Endothelial cell of umbilical vein (primary cell): ENCODE measurements at regions not wholly inside any gene's neighbourhood (a gene's known extent, or its start where the extent isn't known, plus 50 kb on each side); places are given as distances from the start of the nearest gene placed in this dataset.

Experiments
- CTCF ChIP-seq, 2 donors: IDR thresholded peaks; 1 replicate in 1 of 2; 2 replicates in 1 of 2; pipeline ENCODE4 v1.5.1; 2011; ENCODE audit warnings: low read length in 2 of 2, mild to moderate bottlenecking in 2 of 2, moderate library complexity in 2 of 2, control low read depth in 1 of 2, inconsistent platforms in 1 of 2, low read depth in 1 of 2; ENCODE audit not compliant: insufficient read depth in 1 of 2; ENCODE audit errors: extremely low read depth in 1 of 2
- EZH2 ChIP-seq: IDR thresholded peaks from 2 replicates; pipeline ENCODE4 v1.6.1; 2012; ENCODE audit warnings: borderline replicate concordance, low read depth, mild to moderate bottlenecking, moderate library complexity, low read length, inconsistent platforms; ENCODE audit not compliant: severe bottlenecking
- FOS ChIP-seq: IDR thresholded peaks from 2 replicates; pipeline ENCODE4 v1.6.1; 2011; ENCODE audit warnings: mild to moderate bottlenecking, low read length, moderate library complexity, borderline replicate concordance; ENCODE audit not compliant: insufficient read depth
- GATA2 ChIP-seq: IDR thresholded peaks from 2 replicates; pipeline ENCODE4 v1.7.0; 2011; ENCODE audit warnings: low read depth, mild to moderate bottlenecking, moderate library complexity, mixed read lengths, low read length; ENCODE audit not compliant: insufficient read length, insufficient read depth
- JUN ChIP-seq: IDR thresholded peaks from 2 replicates; pipeline ENCODE4 v1.6.1; 2011; ENCODE audit warnings: borderline replicate concordance, low read depth; ENCODE audit not compliant: insufficient read length, insufficient read depth
- MAX ChIP-seq: IDR thresholded peaks from 2 replicates; pipeline ENCODE4 v1.6.1; 2011; ENCODE audit not compliant: insufficient read depth, insufficient read length
- POLR2A ChIP-seq: IDR thresholded peaks from 2 replicates; pipeline ENCODE4 v1.6.1; 2012; ENCODE audit warnings: low read depth, mild to moderate bottlenecking, control low read depth, low read length
- POLR2AphosphoS5 ChIP-seq: IDR thresholded peaks from 2 replicates; pipeline ENCODE4 v1.6.1; 2012; ENCODE audit warnings: low read depth, mild to moderate bottlenecking, control low read depth, low read length, moderate library complexity; ENCODE audit not compliant: insufficient read depth

GRCh38 chr1:199832451-199832850 is 195.1 kb upstream of the NR5A2 start:
- no peak for TF ChIP-seq POLR2A
- no peak for TF ChIP-seq EZH2
- TF ChIP-seq CTCF (IDR thresholded peaks at IDR 0.05; ENCODE audit: extremely low read depth in 1 of 2, insufficient read depth in 1 of 2, low read depth in 1 of 2, low read length in 2 of 2): no peak
- no peak for TF ChIP-seq MAX
- no peak for TF ChIP-seq JUN
- no peak for TF ChIP-seq POLR2AphosphoS5
- TF ChIP-seq FOS: no peak
- no peak for TF ChIP-seq GATA2
